HCT116 (cell line): ENCODE measurements at regions not wholly inside any gene's neighbourhood (a gene's known extent, or its start where the extent isn't known, plus 50 kb on each side); places are given as distances from the start of the nearest gene placed in this dataset.

Experiments
- ATAC-seq: fragments of 200-7000 bp; cut with Tn5 transposase; 2 replicates; pipeline ENCODE4 v1.9.1; 2020; ENCODE audit warnings: mild to moderate bottlenecking, moderate library complexity
- BruUV-seq: library from RNA; stranded (reverse); fragments of 400-500 nt; replicated peaks from 2 replicates; lab custom pipeline; 2021; lab: Mats Ljungman, UMichigan
- CTCF ChIA-PET: fragments of 300-600 bp; sonication (Branson Sonifier 250); formaldehyde crosslinking; loops from one replicate; lab custom pipeline; 2021; ENCODE audit warnings: antibody characterized with exemption; lab: Charles Lee
- POLR2A ChIA-PET: fragments of 300-600, 350-600 bp; sonication (Branson Sonifier 250); formaldehyde crosslinking; loops from one replicate; lab custom pipeline; 2021; ENCODE audit warnings: antibody characterized with exemption; lab: Charles Lee
- RAD21 ChIA-PET, 2 experiments: fragments of 300-600 bp; sonication (Branson Sonifier 250); formaldehyde crosslinking; loops; one replicate each; lab custom pipeline; 2023; ENCODE audit warnings: low total read pairs in 2 of 2; ENCODE audit not compliant: uncharacterized antibody in 2 of 2, unreplicated experiment in 2 of 2, low non-redundant PET in 1 of 2; lab: Charles Lee
- DNase-seq: peaks from one replicate; pipeline ENCODE4 v3.0.0-alpha.2; 2010; ENCODE audit warnings: low read depth, low spot score
- H2AFZ ChIP-seq: fragments of 200-600 bp; shearing (Covaris generic), sonication (generic); 2 replicates; pipeline ENCODE4 v1.6.1; 2017; ENCODE audit warnings: low read depth, mixed run types, mixed read lengths, antibody characterized with exemption, low read length; ENCODE audit not compliant: poor library complexity, severe bottlenecking
- H3K27ac ChIP-seq: 2 replicates; pipeline ENCODE4 v1.5.1; 2012; ENCODE audit warnings: low read depth, low read length
- H3K27me3 ChIP-seq: fragments of 200-600 bp; sonication (generic); 2 replicates; pipeline ENCODE4 v1.6.1; 2016; ENCODE audit warnings: mixed run types, low read length, mixed read lengths; ENCODE audit not compliant: insufficient read depth
- H3K36me3 ChIP-seq, 2 experiments: fragments of 200-500 bp in 1 of 2; fragments of 200-600 bp in 1 of 2; sonication (Bioruptor generic) in 1 of 2; sonication (generic) in 1 of 2; 2 replicates each; pipeline versions ENCODE4 v1.5.1 to v1.6.1; 2014 to 2016; ENCODE audit warnings: low read length in 2 of 2, inconsistent platforms in 1 of 2, mixed read lengths in 1 of 2, mixed run types in 1 of 2; ENCODE audit not compliant: insufficient read depth in 2 of 2, control insufficient read depth in 1 of 2
- H3K4me1 ChIP-seq, 2 experiments: fragments of 200-600 bp in 1 of 2; sonication (generic) in 1 of 2; 2 replicates each; pipeline versions ENCODE4 v1.5.1 to v1.6.1; 2012 to 2017; ENCODE audit warnings: low read length in 2 of 2, inconsistent platforms in 1 of 2, mild to moderate bottlenecking in 1 of 2, mixed read lengths in 1 of 2, mixed run types in 1 of 2, moderate library complexity in 1 of 2; ENCODE audit not compliant: insufficient read depth in 2 of 2, control insufficient read depth in 1 of 2
- H3K4me2 ChIP-seq: fragments of 200-600 bp; sonication (generic); 2 replicates; pipeline ENCODE4 v1.6.1; 2017; ENCODE audit warnings: mixed run types, low read length, mixed read lengths
- H3K4me3 ChIP-seq, 2 experiments: fragments of 200-600 bp in 1 of 2; sonication (generic) in 1 of 2; replicated peaks in 1 of 2; 2 replicates each; pipeline ENCODE4 v1.5.1; 2011 to 2016; ENCODE audit warnings: low read length in 2 of 2, control low read depth in 1 of 2, low read depth in 1 of 2, mild to moderate bottlenecking in 1 of 2, mixed read lengths in 1 of 2, mixed run types in 1 of 2
- H3K79me2 ChIP-seq: fragments of 200-600 bp; sonication (generic); 2 replicates; pipeline ENCODE4 v1.6.1; 2017; ENCODE audit warnings: mild to moderate bottlenecking, mixed run types, low read length, moderate library complexity, mixed read lengths; ENCODE audit not compliant: insufficient read depth
- H3K9ac ChIP-seq: fragments of 200-600 bp; sonication (generic); 2 replicates; pipeline ENCODE4 v1.6.1; 2016; ENCODE audit warnings: low read length, mixed read lengths
- H3K9me2 ChIP-seq: fragments of 200-600 bp; sonication (generic), shearing (Covaris generic); 2 replicates; pipeline ENCODE4 v1.6.1; 2017; ENCODE audit warnings: mixed run types, mild to moderate bottlenecking, moderate library complexity; ENCODE audit not compliant: insufficient read depth
- H3K9me3 ChIP-seq, 2 experiments: fragments of 200-500 bp in 1 of 2; fragments of 200-600 bp in 1 of 2; sonication (Bioruptor generic) in 1 of 2; sonication (generic) in 1 of 2; 2 replicates each; pipeline ENCODE4 v1.6.1; 2014 to 2017; ENCODE audit warnings: low read length in 2 of 2, mixed read lengths in 2 of 2, inconsistent platforms in 1 of 2, low read depth in 1 of 2, mild to moderate bottlenecking in 1 of 2, mixed run types in 1 of 2, moderate library complexity in 1 of 2; ENCODE audit not compliant: control insufficient read depth in 1 of 2, insufficient read depth in 1 of 2
- H4K20me1 ChIP-seq: fragments of 200-600 bp; sonication (generic), shearing (Covaris generic); 2 replicates; pipeline ENCODE4 v1.6.1; 2017; ENCODE audit warnings: mixed run types, mild to moderate bottlenecking, moderate library complexity; ENCODE audit not compliant: insufficient read depth
- EZH2phosphoT487 ChIP-seq: fragments of 200-600 bp; IDR thresholded peaks from 2 replicates; pipeline ENCODE4 v1.6.1; 2018; ENCODE audit warnings: antibody characterized with exemption, borderline replicate concordance
- FOSL1 ChIP-seq: IDR thresholded peaks from 2 replicates; pipeline ENCODE4 v1.6.1; 2012; ENCODE audit warnings: low read depth
- POLR2A ChIP-seq: IDR thresholded peaks from 2 replicates; pipeline ENCODE4 v1.7.0; 2011; ENCODE audit warnings: borderline replicate concordance; ENCODE audit not compliant: insufficient read depth, insufficient read length; ENCODE audit errors: extremely low read depth
- RAD21 ChIP-seq: IDR thresholded peaks from 2 replicates; pipeline ENCODE4 v1.6.1; 2012; ENCODE audit warnings: low read depth, mild to moderate bottlenecking
- SIN3A ChIP-seq: IDR thresholded peaks from 2 replicates; pipeline ENCODE4 v1.6.1; 2012; ENCODE audit warnings: low read depth
- intact Hi-C: fragments of 100-400 bp; cut with micrococcal nuclease; formaldehyde crosslinking; loops from 2 replicates; pipeline ENCODE4 v1.10.0; 2022
- TF ChIP-seq, protein P1 (sequence below): IDR thresholded peaks from 2 replicates; pipeline ENCODE4 v1.6.1; 2012; ENCODE audit warnings: low read depth
- TF ChIP-seq, protein P2 (sequence below): IDR thresholded peaks from 2 replicates; pipeline ENCODE4 v1.6.1; 2012
- TF ChIP-seq, protein P3 (sequence below): IDR thresholded peaks from 2 replicates; pipeline ENCODE4 v1.6.1; 2012
- TF ChIP-seq, protein P4 (sequence below): IDR thresholded peaks from 2 replicates; pipeline ENCODE4 v1.6.1; 2011; ENCODE audit warnings: mild to moderate bottlenecking, low read length, moderate library complexity; ENCODE audit not compliant: insufficient replicate concordance; ENCODE audit errors: extremely low read depth

DNA sequence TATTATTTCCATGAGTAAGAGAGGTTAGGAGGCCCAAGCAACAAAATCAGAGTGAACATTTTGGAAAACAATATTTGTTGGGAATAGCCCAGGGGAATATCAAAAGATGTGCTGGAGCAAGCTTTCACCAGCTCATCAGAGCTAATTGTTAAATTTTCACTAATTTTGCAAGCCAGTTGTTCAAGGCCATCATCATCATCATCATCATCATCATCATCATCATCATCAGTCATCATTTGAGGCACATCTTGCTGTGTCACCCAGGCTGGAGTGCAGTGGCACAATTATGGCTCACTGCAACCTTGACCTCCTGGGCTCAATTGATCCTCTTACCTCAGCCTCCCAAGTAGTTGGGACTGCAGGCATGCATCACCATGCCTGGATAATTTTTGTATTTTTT is 350.5 kb upstream of the MEF2C start:
- CTCF ChIA-PET: no interaction called here
- Histone ChIP-seq H3K9me3 (no peaks in the 10 kb centered on the region), H3K27me3 (no peaks in the 10 kb centered on the region), H3K4me2 (no peak overlapping the region), H3K4me1 (no peaks in the 10 kb centered on the region), H3K4me3 (no peak overlapping the region), H3K27ac (no peak overlapping the region), H3K9me2 (no peaks in the 10 kb centered on the region), H3K36me3 (no peaks in the 10 kb centered on the region), H3K9ac (no peak overlapping the region), H4K20me1 (no peaks in the 10 kb centered on the region), H3K79me2 (no peaks in the 10 kb centered on the region), H2AFZ (no peak overlapping the region)
- no peak for TF ChIP-seq FOSL1
- TF ChIP-seq, protein P1, sequence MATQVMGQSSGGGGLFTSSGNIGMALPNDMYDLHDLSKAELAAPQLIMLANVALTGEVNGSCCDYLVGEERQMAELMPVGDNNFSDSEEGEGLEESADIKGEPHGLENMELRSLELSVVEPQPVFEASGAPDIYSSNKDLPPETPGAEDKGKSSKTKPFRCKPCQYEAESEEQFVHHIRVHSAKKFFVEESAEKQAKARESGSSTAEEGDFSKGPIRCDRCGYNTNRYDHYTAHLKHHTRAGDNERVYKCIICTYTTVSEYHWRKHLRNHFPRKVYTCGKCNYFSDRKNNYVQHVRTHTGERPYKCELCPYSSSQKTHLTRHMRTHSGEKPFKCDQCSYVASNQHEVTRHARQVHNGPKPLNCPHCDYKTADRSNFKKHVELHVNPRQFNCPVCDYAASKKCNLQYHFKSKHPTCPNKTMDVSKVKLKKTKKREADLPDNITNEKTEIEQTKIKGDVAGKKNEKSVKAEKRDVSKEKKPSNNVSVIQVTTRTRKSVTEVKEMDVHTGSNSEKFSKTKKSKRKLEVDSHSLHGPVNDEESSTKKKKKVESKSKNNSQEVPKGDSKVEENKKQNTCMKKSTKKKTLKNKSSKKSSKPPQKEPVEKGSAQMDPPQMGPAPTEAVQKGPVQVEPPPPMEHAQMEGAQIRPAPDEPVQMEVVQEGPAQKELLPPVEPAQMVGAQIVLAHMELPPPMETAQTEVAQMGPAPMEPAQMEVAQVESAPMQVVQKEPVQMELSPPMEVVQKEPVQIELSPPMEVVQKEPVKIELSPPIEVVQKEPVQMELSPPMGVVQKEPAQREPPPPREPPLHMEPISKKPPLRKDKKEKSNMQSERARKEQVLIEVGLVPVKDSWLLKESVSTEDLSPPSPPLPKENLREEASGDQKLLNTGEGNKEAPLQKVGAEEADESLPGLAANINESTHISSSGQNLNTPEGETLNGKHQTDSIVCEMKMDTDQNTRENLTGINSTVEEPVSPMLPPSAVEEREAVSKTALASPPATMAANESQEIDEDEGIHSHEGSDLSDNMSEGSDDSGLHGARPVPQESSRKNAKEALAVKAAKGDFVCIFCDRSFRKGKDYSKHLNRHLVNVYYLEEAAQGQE: no peak
- TF ChIP-seq, protein P2, sequence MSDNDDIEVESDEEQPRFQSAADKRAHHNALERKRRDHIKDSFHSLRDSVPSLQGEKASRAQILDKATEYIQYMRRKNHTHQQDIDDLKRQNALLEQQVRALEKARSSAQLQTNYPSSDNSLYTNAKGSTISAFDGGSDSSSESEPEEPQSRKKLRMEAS: no peak
- TF ChIP-seq, protein P3, sequence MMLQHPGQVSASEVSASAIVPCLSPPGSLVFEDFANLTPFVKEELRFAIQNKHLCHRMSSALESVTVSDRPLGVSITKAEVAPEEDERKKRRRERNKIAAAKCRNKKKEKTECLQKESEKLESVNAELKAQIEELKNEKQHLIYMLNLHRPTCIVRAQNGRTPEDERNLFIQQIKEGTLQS: no peak
- no peak for TF ChIP-seq RAD21
- TF ChIP-seq EZH2phosphoT487: no peak
- TF ChIP-seq, protein P4, sequence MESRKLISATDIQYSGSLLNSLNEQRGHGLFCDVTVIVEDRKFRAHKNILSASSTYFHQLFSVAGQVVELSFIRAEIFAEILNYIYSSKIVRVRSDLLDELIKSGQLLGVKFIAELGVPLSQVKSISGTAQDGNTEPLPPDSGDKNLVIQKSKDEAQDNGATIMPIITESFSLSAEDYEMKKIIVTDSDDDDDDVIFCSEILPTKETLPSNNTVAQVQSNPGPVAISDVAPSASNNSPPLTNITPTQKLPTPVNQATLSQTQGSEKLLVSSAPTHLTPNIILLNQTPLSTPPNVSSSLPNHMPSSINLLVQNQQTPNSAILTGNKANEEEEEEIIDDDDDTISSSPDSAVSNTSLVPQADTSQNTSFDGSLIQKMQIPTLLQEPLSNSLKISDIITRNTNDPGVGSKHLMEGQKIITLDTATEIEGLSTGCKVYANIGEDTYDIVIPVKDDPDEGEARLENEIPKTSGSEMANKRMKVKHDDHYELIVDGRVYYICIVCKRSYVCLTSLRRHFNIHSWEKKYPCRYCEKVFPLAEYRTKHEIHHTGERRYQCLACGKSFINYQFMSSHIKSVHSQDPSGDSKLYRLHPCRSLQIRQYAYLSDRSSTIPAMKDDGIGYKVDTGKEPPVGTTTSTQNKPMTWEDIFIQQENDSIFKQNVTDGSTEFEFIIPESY: no peak
- TF ChIP-seq SIN3A: no peak
- no peak for TF ChIP-seq POLR2A
- BruUV-seq: no TSS peak
- POLR2A ChIA-PET: no interaction called here
- intact Hi-C loops: no loop called here
- ATAC-seq: no peak
- RAD21 ChIA-PET: no interaction called here
- DNase-seq: no peak
